Nephron (organoid): ENCODE measurements at regions not wholly inside any gene's neighbourhood (a gene's known extent, or its start where the extent isn't known, plus 50 kb on each side); places are given as distances from the start of the nearest gene placed in this dataset.

Experiments
- H3K27ac Mint-ChIP-seq, 3 experiments: 2 replicates each; pipeline ENCODE4 v1.8.0; 2020; ENCODE audit warnings: mixed read lengths in 3 of 3, mild to moderate bottlenecking in 2 of 3, moderate library complexity in 1 of 3
- H3K27me3 Mint-ChIP-seq: 2 replicates; pipeline ENCODE4 v1.8.0; 2021; ENCODE audit warnings: low read depth, mild to moderate bottlenecking, moderate library complexity, mixed read lengths
- H3K36me3 Mint-ChIP-seq: 2 replicates; pipeline ENCODE4 v1.8.0; 2020; ENCODE audit warnings: low read depth, mixed read lengths
- H3K4me1 Mint-ChIP-seq: 2 replicates; pipeline ENCODE4 v1.8.0; 2020; ENCODE audit warnings: mixed read lengths
- H3K4me3 Mint-ChIP-seq, 3 experiments: 2 replicates each; pipeline ENCODE4 v1.8.0; 2020; ENCODE audit warnings: mild to moderate bottlenecking in 3 of 3, mixed read lengths in 3 of 3, moderate library complexity in 2 of 3
- H3K9me3 Mint-ChIP-seq: 2 replicates; pipeline ENCODE4 v1.8.0; 2020; ENCODE audit warnings: mixed read lengths
- CTCF ChIP-seq, 3 experiments: fragments of 200-600 bp; sonication (generic); IDR thresholded peaks; one replicate each; pipeline ENCODE4 v1.5.0; 2021; ENCODE audit warnings: antibody characterized with exemption in 3 of 3; ENCODE audit not compliant: unreplicated experiment in 3 of 3

GRCh38 chr21:38036016-38036415 is 119.8 kb upstream of the KCNJ6 start:
- Mint-ChIP-seq H3K27ac (no peak overlapping the region), H3K9me3 (no peaks in the 10 kb centered on the region), H3K4me1 (peaks cover 10% of the 10 kb centered on the region), H3K36me3 (no peaks in the 10 kb centered on the region), H3K4me3 (no peak overlapping the region), H3K27me3 (peaks cover 6% of the 10 kb centered on the region)
- no peak for TF ChIP-seq CTCF (IDR thresholded peaks at IDR 0.05; ENCODE audit: unreplicated experiment in 3 of 3)

GRCh38 chr21:38037416-38037815 is 121.2 kb upstream of the KCNJ6 start:
- TF ChIP-seq CTCF (IDR thresholded peaks at IDR 0.05; ENCODE audit: unreplicated experiment in 3 of 3), result no peak
- H3K27me3 Mint-ChIP-seq, result peaks cover 6% of the 10 kb centered on the region
- no peaks in the 10 kb centered on the region for H3K36me3 Mint-ChIP-seq
- H3K9me3 Mint-ChIP-seq, result no peaks in the 10 kb centered on the region
- H3K4me1 Mint-ChIP-seq, result peaks cover 10% of the 10 kb centered on the region
- no peak overlapping the region for H3K4me3 Mint-ChIP-seq
- H3K27ac Mint-ChIP-seq, result no peak overlapping the region

- Mint-ChIP-seq H3K36me3 (no peaks in the 10 kb centered on the region), H3K4me3 (no peak overlapping the region), H3K9me3 (no peaks in the 10 kb centered on the region), H3K4me1 (peaks cover 10% of the 10 kb centered on the region), H3K27ac (no peak overlapping the region), H3K27me3 (peaks cover 6% of the 10 kb centered on the region)
- TF ChIP-seq CTCF (IDR thresholded peaks at IDR 0.05; ENCODE audit: unreplicated experiment in 3 of 3), result no peak
Measured at GRCh38 chr21:38039369-38039768, 123.1 kb upstream of the KCNJ6 start.

GRCh38 chr21:38039841-38040240 is 123.6 kb upstream of the KCNJ6 start:
- Mint-ChIP-seq H3K9me3 (no peaks in the 10 kb centered on the region), H3K36me3 (no peaks in the 10 kb centered on the region), H3K4me3 (no peak overlapping the region), H3K27me3 (peaks cover 6% of the 10 kb centered on the region), H3K27ac (no peak overlapping the region), H3K4me1 (peaks cover 10% of the 10 kb centered on the region)
- TF ChIP-seq CTCF (IDR thresholded peaks at IDR 0.05; ENCODE audit: unreplicated experiment in 3 of 3), result no peak

GRCh38 chr21:38041493-38041892 is 125.2 kb upstream of the KCNJ6 start:
- Mint-ChIP-seq H3K36me3 (no peaks in the 10 kb centered on the region), H3K27me3 (peaks cover 6% of the 10 kb centered on the region), H3K27ac (no peak overlapping the region), H3K4me3 (no peak overlapping the region), H3K9me3 (no peaks in the 10 kb centered on the region), H3K4me1 (peaks cover 10% of the 10 kb centered on the region)
- TF ChIP-seq CTCF (IDR thresholded peaks at IDR 0.05; ENCODE audit: unreplicated experiment in 3 of 3), result no peak

- Mint-ChIP-seq H3K4me3 (no peak overlapping the region), H3K9me3 (no peaks in the 10 kb centered on the region), H3K27ac (no peak overlapping the region), H3K36me3 (no peaks in the 10 kb centered on the region), H3K27me3 (peaks cover 6% of the 10 kb centered on the region), H3K4me1 (peaks cover 9% of the 10 kb centered on the region)
- TF ChIP-seq CTCF (IDR thresholded peaks at IDR 0.05; ENCODE audit: unreplicated experiment in 3 of 3), result no peak
Measured at GRCh38 chr21:38042246-38042645, 126.0 kb upstream of the KCNJ6 start.
